Ishikawa (cell line): ENCODE measurements at regions not wholly inside any gene's neighbourhood (a gene's known extent, or its start where the extent isn't known, plus 50 kb on each side); places are given as distances from the start of the nearest gene placed in this dataset.

Source experiments
- CEBPB ChIP-seq: IDR thresholded peaks from 2 replicates; pipeline ENCODE4 v1.6.1; 2012
- CREB1 ChIP-seq: IDR thresholded peaks from 2 replicates; pipeline ENCODE4 v1.6.1; 2012; ENCODE audit warnings: low read depth
- EGR1 ChIP-seq: IDR thresholded peaks from 2 replicates; pipeline ENCODE4 v1.6.1; 2012
- EP300 ChIP-seq: IDR thresholded peaks from 2 replicates; pipeline ENCODE4 v1.6.1; 2012; ENCODE audit warnings: borderline replicate concordance
- FOXM1 ChIP-seq: IDR thresholded peaks from 2 replicates; pipeline ENCODE4 v1.6.1; 2012; ENCODE audit warnings: low read depth, borderline replicate concordance
- NFIC ChIP-seq: IDR thresholded peaks from 2 replicates; pipeline ENCODE4 v1.6.1; 2012
- RAD21 ChIP-seq: IDR thresholded peaks from 2 replicates; pipeline ENCODE4 v1.6.1; 2012; ENCODE audit warnings: low read depth
- TAF1 ChIP-seq: IDR thresholded peaks from 2 replicates; pipeline ENCODE4 v1.6.1; 2012; ENCODE audit warnings: low read depth, mild to moderate bottlenecking
- TCF12 ChIP-seq: IDR thresholded peaks from 2 replicates; pipeline ENCODE4 v1.6.1; 2012; ENCODE audit warnings: low read depth
- TEAD4 ChIP-seq: IDR thresholded peaks from 2 replicates; pipeline ENCODE4 v1.6.1; 2012
- YY1 ChIP-seq: IDR thresholded peaks from 2 replicates; pipeline ENCODE4 v1.6.1; 2012; ENCODE audit warnings: low read depth
- ZBTB7A ChIP-seq: IDR thresholded peaks from 2 replicates; pipeline ENCODE4 v1.6.1; 2012; ENCODE audit warnings: low read depth
- TF ChIP-seq, protein P1 (sequence below): IDR thresholded peaks from 2 replicates; pipeline ENCODE4 v1.6.1; 2012; ENCODE audit warnings: low read depth, mild to moderate bottlenecking
- TF ChIP-seq, protein P2 (sequence below): IDR thresholded peaks from 2 replicates; pipeline ENCODE4 v1.6.1; 2012
- TF ChIP-seq, protein P3 (sequence below): IDR thresholded peaks from 2 replicates; pipeline ENCODE4 v1.6.1; 2012

GRCh38 chr5:56433039-56433617 lies 200.0 kb upstream of the ANKRD55 start:
- no peak for TF ChIP-seq TEAD4

DNA sequence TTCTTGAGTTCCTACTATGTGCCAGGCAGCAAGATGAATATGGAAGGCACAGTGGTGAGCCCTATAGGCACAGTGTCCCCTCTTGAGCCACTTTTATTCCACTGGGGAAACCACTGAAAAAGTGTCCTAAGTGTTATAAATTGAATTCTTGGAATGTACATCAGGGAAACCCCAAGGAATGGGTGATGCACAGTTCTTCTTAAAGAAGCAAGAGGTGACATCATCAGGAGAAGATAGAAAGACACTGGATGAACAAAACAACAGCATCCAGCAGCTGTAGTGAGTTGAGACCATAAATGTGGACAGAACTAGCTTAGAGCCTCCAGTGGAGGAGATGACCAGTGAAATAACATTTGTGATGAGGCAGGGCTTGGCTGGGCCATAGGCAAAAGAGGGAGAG lies 199.2 kb upstream of the ANKRD55 start:
- TF ChIP-seq, protein P1, sequence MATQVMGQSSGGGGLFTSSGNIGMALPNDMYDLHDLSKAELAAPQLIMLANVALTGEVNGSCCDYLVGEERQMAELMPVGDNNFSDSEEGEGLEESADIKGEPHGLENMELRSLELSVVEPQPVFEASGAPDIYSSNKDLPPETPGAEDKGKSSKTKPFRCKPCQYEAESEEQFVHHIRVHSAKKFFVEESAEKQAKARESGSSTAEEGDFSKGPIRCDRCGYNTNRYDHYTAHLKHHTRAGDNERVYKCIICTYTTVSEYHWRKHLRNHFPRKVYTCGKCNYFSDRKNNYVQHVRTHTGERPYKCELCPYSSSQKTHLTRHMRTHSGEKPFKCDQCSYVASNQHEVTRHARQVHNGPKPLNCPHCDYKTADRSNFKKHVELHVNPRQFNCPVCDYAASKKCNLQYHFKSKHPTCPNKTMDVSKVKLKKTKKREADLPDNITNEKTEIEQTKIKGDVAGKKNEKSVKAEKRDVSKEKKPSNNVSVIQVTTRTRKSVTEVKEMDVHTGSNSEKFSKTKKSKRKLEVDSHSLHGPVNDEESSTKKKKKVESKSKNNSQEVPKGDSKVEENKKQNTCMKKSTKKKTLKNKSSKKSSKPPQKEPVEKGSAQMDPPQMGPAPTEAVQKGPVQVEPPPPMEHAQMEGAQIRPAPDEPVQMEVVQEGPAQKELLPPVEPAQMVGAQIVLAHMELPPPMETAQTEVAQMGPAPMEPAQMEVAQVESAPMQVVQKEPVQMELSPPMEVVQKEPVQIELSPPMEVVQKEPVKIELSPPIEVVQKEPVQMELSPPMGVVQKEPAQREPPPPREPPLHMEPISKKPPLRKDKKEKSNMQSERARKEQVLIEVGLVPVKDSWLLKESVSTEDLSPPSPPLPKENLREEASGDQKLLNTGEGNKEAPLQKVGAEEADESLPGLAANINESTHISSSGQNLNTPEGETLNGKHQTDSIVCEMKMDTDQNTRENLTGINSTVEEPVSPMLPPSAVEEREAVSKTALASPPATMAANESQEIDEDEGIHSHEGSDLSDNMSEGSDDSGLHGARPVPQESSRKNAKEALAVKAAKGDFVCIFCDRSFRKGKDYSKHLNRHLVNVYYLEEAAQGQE, result no peak
- TF ChIP-seq RAD21, result no peak
- TF ChIP-seq FOXM1, result no peak
- TF ChIP-seq TEAD4, result no peak
- no peak for TF ChIP-seq YY1
- TF ChIP-seq, protein P2, sequence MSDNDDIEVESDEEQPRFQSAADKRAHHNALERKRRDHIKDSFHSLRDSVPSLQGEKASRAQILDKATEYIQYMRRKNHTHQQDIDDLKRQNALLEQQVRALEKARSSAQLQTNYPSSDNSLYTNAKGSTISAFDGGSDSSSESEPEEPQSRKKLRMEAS, result no peak

DNA sequence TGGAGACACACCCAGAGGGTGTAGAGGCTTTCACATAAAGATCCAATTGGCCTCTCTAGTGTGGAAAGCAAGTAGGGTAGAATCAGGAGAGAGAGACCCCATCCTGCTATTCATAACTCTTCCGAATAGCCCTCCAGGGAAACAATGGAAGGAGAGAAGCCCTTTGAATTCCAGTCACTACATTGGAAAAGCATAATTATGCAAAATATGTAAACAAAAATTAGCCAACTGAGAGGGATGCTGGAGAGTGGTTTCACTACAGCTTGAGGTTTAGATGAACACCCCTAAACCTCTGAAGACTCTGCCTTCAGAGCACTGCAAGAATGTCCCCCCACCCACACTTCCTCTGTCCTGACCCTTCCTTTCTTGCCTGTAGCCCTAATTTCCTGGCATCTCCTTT lies 197.3 kb upstream of the ANKRD55 start:
- TF ChIP-seq CREB1 (no peak), RAD21 (no peak), YY1 (no peak), TCF12 (no peak), EGR1 (no peak), TEAD4 (no peak), CEBPB (no peak), ZBTB7A (no peak)
- TF ChIP-seq, protein P1, result no peak
- TF ChIP-seq, protein P3, sequence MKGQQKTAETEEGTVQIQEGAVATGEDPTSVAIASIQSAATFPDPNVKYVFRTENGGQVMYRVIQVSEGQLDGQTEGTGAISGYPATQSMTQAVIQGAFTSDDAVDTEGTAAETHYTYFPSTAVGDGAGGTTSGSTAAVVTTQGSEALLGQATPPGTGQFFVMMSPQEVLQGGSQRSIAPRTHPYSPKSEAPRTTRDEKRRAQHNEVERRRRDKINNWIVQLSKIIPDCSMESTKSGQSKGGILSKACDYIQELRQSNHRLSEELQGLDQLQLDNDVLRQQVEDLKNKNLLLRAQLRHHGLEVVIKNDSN, result no peak
- TF ChIP-seq, protein P2, result no peak

- TF ChIP-seq ZBTB7A (no peak), EGR1 (no peak), YY1 (no peak), RAD21 (no peak), TEAD4 (no peak), FOXM1 (no peak), CREB1 (no peak), NFIC (no peak), TCF12 (no peak), CEBPB (no peak), TAF1 (no peak), EP300 (no peak)
- TF ChIP-seq, protein P2, result no peak
- TF ChIP-seq, protein P3, result no peak
- TF ChIP-seq, protein P1, result no peak
These were observed 196.0 kb upstream of the ANKRD55 start for GRCh38 chr5:56429110-56429561.

- no peak for TF ChIP-seq TAF1
- no peak for TF ChIP-seq TCF12
- no peak for TF ChIP-seq EP300
- TF ChIP-seq ZBTB7A, result no peak
- TF ChIP-seq, protein P2, result no peak
- no peak for TF ChIP-seq CEBPB
- TF ChIP-seq, protein P3, result no peak
- TF ChIP-seq EGR1, result no peak
These were observed 193.6 kb upstream of the ANKRD55 start for GRCh38 chr5:56426693-56427092.
